ENCODE measurements at regions not wholly inside any gene's neighbourhood (a gene's known extent, or its start where the extent isn't known, plus 50 kb on each side); places are given as distances from the start of the nearest gene placed in this dataset.
A peak's percentile ranks its signal among the peaks of the same experiment; 100 is the strongest.
"Not testable (repeated sequence)": the region's sequence is repeated elsewhere in the genome, so short reads cannot be mapped to it uniquely, and the experiment has no call there.

DNA sequence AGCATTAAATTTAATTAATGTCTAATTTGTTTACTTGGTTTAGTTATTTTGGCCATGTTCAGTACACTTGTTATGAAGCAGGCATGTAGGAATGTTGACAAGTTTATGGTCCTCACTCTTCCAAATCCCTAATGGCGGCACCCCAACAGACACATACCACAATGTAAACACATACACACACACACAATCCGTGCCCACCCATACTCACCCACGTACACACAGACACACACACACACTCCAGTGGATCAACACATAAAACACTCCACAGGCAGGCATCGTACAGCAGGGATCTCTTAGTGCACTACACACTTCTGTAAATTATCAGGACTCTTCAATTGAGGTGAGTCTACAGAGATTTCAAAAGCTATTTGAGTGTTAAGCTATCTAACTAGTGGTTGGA, 767.5 kb downstream of the FOXD4L6 start:
- H3K4me3 ChIP-seq (ENCODE audit: low read depth, poor library complexity, severe bottlenecking); intact Hi-C loops (cut with DNase I; ENCODE audit: low total_unique reads): not testable (repeated sequence)
- DNase-seq (ENCODE audit: low spot score in 2 of 2) = peak in 1 of 2 donors; percentile 49
- WGBS, 2 donors = 62 to 73% methylated on average over 4 of the region's 4 CpGs

GRCh38 chr9:40330958-40331357, 797.5 kb downstream of the FOXD4L6 start:
- H3K4me3 ChIP-seq (ENCODE audit: low read depth, poor library complexity, severe bottlenecking); intact Hi-C loops (cut with DNase I; ENCODE audit: low total_unique reads): not testable (repeated sequence)
- WGBS, 2 donors = no CpG with 5 or more reads among the region's 2 CpGs
- DNase-seq (ENCODE audit: low spot score in 2 of 2) = peak in 1 of 2 donors; percentile 20

DNA sequence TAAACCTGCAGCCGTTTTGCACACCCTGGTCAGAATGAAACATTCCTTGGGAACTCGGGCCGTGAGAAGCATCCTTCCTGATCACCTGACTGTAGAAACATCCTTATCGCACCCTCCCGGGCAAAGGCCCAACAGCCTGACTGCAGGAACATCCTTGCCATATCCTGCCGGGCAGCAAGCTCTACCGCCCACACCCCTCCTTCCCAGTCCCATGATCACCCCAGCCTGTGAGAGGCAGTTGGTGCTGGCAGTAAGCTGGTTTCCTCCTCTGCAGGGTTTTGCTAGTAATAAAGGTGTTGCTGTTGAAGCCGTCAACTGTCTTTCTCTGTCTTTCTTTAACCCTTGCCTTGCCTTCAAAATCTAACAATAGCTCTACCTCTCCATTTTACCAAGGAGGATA, 799.6 kb downstream of the FOXD4L6 start:
- DNase-seq (ENCODE audit: low spot score in 2 of 2); intact Hi-C loops (cut with DNase I; ENCODE audit: low total_unique reads); H3K4me3 ChIP-seq (ENCODE audit: low read depth, poor library complexity, severe bottlenecking): not testable (repeated sequence)
- WGBS, 2 donors = no CpG with 5 or more reads among the region's 8 CpGs

DNA sequence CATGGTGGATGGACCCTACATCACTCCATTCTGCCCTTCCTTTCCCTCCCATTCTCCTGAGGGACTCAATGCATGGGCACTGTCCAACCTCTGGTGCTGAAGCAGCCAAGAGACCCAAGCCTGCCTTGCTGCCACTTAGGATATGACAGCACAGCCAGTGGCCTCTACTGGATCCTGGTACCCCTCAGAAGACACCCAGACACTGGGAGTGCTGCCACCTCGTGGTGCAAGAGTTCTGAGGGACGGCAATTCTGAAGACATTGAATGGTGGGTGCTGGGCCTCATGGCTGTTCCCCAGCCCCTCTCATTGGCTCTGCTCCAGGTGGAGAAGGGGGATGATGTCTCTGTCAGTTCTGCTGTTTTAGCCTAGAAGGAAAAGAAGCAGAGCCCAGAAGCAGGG, 802.3 kb downstream of the FOXD4L6 start:
- H3K4me3 ChIP-seq (ENCODE audit: low read depth, poor library complexity, severe bottlenecking); DNase-seq (ENCODE audit: low spot score in 2 of 2); intact Hi-C loops (cut with DNase I; ENCODE audit: low total_unique reads): not testable (repeated sequence)
- WGBS, 2 donors = no CpG with 5 or more reads among the region's 2 CpGs

GRCh38 chr9:40322730-40323129, 805.8 kb downstream of the FOXD4L6 start:
- H3K4me3 ChIP-seq (ENCODE audit: low read depth, poor library complexity, severe bottlenecking); intact Hi-C loops (cut with DNase I; ENCODE audit: low total_unique reads): not testable (repeated sequence)
- WGBS, 2 donors = 90 to 97% methylated on average over 3 of the region's 6 CpGs
- DNase-seq (ENCODE audit: low spot score in 2 of 2) = peak in 1 of 2 donors; percentile 65

DNA sequence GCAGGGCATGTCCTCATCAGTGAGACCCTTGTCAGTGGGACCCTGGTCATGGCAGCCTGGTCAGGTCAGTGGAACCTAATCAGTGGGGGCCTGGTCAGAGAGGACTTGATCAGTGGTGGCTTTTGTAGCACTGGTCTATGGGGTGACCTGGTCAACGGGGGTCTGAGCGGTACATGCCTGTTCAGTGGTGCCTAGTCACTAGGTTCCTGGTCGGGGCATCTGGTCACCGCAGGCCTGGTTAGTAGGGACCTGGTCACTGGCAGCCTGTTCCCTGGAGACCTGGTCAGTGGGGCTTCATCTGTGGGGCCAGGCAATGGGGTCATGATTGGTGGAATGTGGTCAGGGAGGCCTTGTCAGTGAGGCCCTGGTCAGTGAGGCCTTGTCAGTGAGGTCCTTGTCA, 806.6 kb downstream of the FOXD4L6 start:
- H3K4me3 ChIP-seq (ENCODE audit: low read depth, poor library complexity, severe bottlenecking); intact Hi-C loops (cut with DNase I; ENCODE audit: low total_unique reads): not testable (repeated sequence)
- peak in 1 of 2 donors; percentile 60 for DNase-seq (ENCODE audit: low spot score in 2 of 2)
- WGBS, 2 donors = no CpG with 5 or more reads among the region's 4 CpGs

DNA sequence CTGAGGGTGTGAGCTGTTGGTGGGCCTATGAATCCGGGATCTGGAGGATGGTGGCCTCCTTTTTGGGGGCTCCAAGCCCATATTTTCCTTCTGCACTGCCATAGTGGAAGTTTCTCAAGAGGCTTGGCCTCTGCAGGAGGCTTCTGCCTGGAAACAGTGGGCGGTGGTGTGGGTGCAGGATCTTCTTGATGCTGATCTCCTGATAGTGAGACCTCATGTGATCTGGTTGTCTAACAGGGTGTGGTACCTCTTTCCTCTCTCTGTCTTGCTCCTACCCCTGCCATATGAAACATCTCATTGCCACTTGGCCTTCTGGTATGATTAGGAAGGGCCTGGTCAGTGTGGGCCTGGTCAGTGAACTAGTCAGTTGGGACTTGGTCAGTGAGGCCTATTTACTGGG, 807.3 kb downstream of the FOXD4L6 start:
- H3K4me3 ChIP-seq (ENCODE audit: low read depth, poor library complexity, severe bottlenecking); intact Hi-C loops (cut with DNase I; ENCODE audit: low total_unique reads): not testable (repeated sequence)

GRCh38 chr9:40315215-40315614, 813.3 kb downstream of the FOXD4L6 start:
- no CpG with 5 or more reads among the region's 1 CpG for WGBS, 2 donors
- H3K4me3 ChIP-seq (ENCODE audit: low read depth, poor library complexity, severe bottlenecking); intact Hi-C loops (cut with DNase I; ENCODE audit: low total_unique reads); DNase-seq (ENCODE audit: low spot score in 2 of 2): not testable (repeated sequence)

More for the DNA sequence above, 807.3 kb downstream of the FOXD4L6 start:
- no CpG with 5 or more reads among the region's 2 CpGs for WGBS, 2 donors
- not testable (repeated sequence) for DNase-seq (ENCODE audit: low spot score in 2 of 2)

GRCh38 chr9:40289999-40290398, 838.5 kb downstream of the FOXD4L6 start:
- DNase-seq (ENCODE audit: low spot score in 2 of 2) = peak in 1 of 2 donors; percentile 46
- H3K4me3 ChIP-seq (ENCODE audit: low read depth, poor library complexity, severe bottlenecking); intact Hi-C loops (cut with DNase I; ENCODE audit: low total_unique reads): not testable (repeated sequence)
- WGBS, 2 donors = 84% methylated on average over 4 of the region's 6 CpGs; no CpG with 5 or more reads in 1 of the 2 donors
